AG08396 (cell line): ENCODE measurements at regions not wholly inside any gene's neighbourhood (a gene's known extent, or its start where the extent isn't known, plus 50 kb on each side); places are given as distances from the start of the nearest gene placed in this dataset.

Experiments used
- DNase-seq: peaks from one replicate; pipeline ENCODE4 v3.0.0; 2012; ENCODE audit warnings: low spot score, mixed read lengths

DNA sequence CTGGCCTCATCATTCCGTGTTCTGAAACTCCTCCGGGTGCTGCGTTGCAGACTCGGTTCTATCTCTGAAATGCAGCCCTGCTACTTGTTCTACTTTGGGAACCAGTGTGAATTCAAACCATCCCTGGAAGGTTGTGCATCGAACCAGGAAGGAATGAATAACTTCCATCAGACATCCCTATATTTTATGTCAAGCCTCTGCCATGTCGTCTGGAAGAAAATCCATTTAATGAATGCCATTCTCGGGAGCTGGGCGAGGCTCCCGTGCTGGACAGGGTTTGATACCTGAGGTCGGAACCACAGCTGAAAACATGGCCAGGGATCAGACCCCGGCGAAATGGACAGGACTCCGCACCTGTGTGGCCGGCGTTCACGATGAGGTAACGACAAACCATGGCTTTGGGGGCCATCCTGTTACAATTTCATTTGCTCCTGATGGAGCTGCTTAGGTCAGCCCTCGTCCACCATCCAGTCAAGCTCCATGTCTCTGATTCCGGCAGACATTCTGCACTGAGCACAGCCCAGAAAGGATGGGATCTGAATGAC, 821.6 kb downstream of the GALR1 start:
- DNase-seq, result no peak

DNA sequence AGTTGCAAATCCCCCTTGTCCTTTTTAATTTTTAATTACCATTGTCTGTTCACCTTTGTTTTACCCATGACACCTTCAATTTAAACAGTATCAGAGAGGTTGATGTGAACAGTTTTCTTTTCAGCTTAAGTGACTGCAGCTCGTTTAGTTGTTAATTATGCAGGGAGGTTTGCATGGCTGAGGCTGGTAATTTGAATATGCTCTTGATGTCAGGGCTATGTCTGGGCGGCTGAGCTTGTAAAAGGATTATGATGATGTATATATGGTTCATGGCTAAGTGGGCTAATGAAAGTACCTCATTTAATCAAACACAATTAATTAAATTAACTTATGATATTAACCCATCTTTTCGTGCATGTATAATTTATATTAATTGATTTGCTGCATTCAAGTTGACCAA, 822.1 kb downstream of the GALR1 start:
- no peak for DNase-seq

DNA sequence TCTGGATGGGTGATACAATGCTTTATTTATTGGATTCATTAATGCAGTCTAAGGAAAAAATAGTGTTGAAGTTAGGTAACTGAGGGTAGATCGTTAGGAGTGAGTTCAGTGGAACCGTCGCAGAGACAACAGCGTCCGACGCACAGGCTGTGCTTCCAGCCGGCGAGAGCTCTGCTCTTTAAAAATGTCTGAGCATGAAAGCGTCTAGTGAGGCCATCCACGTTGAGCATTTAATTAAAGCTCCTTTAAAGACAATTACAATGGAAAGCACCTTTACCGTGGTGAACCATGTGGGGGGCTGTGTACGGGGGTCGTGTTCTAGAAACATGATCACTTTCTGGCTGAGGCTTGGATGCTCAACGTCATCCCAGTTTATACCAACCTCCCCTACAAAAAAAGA, 822.7 kb downstream of the GALR1 start:
- DNase-seq, result no peak

DNA sequence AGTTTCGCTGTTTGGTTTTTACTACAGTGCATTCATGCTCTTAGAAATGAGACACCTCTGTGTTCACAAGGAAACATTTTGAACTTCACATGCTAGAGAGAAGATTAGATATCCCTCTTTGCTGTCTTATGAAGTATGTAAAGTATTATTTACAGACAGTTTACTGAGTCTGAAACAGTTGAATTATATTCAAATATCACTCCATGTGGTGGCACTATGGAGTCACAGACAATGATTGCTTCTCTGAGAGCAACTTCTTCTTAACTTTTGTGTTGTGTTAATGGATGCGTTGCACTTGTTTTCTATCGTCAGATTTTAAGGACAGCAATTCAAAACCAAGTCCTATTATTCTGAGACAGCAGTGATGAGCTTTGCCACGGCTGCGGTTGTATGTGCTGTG, 823.6 kb downstream of the GALR1 start:
- no peak for DNase-seq

DNA sequence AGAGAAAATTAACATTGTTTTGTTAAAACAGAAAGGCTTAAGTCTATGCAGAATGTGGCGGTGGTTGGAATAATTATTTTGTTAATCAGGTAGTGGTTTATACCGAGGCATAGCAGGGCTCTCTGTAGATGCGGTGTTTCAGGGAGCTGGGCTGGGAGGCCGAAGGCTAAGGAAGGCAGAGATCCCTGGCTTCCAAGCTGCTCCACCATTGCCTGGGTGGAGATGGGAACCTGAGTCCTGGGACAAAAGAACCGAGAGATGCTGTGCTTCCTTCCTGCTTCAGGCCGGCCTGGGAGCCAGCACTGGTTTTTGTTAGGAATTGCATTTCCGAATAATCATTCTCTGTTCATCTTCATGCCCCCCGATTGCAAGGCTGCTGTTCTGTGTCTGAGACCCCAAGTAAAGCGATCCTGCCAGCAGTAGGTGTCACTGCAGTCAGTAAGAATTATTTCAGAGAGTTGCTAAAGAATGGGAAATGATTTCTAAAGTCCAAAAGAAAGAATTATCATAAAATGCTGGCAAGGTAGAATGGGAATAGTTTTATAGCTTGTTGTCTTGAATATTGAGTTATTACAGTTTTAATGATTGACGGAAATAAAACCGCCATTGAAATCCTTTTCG, 824.9 kb downstream of the GALR1 start:
- no peak for DNase-seq

DNA sequence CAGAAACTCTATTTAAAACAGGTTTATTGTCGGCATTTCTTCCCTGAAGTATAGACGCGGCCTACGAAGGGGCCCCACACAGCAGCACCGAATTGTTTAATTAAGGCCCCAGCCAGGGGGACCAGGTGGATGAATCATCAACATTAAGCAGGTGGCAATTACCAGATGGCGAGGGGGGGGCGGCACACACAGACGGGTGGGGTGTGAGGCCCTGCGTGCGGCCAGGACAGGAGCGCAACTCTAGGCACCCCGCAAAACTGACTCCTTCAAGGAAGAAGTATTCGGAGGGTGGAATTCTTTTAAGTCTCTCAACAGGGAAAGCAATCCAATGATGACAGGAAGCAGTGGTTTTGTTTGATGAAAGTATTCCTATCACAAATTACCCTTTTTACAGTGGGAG, 830.4 kb downstream of the GALR1 start:
- DNase-seq, result no peak

DNA sequence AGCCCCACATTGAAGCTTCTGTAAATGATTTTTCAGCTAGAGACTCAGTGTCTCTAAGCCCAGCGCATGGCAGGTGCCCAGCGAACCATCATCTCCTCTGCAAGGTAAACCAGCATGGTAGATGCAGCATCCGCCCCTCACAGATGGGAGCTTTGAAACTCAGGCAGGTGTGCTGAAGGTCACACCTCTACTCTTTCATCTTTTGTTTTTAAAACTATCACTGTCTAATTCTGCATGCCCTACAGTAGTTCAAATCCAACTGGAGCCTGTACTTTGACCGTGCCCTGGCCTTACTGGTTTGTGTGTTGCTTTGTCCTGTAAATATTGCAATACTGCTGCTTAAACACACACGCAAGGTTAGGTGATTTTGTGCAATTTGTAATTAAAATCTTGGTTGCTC, 831.1 kb downstream of the GALR1 start:
- DNase-seq, result no peak

DNA sequence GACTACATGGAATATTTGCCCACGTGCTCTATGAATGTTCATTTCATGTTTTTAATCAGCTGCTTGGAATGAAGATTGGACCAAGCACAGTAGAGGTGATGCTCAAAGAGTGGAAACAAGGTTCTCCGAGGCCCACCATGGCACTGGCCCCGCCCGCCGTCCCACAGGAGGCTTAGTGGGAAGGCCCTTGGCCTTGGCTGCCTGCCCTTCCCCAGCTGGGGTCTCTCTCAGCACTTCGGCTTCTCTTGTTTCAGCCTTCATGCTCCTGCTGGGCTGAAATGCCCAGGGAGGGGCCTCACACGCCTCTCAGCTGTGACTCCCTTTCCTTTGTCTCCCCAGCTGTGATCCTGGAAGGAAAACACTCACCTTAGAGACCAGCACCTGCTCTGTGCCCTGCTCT, 833.2 kb downstream of the GALR1 start:
- DNase-seq, result no peak

DNA sequence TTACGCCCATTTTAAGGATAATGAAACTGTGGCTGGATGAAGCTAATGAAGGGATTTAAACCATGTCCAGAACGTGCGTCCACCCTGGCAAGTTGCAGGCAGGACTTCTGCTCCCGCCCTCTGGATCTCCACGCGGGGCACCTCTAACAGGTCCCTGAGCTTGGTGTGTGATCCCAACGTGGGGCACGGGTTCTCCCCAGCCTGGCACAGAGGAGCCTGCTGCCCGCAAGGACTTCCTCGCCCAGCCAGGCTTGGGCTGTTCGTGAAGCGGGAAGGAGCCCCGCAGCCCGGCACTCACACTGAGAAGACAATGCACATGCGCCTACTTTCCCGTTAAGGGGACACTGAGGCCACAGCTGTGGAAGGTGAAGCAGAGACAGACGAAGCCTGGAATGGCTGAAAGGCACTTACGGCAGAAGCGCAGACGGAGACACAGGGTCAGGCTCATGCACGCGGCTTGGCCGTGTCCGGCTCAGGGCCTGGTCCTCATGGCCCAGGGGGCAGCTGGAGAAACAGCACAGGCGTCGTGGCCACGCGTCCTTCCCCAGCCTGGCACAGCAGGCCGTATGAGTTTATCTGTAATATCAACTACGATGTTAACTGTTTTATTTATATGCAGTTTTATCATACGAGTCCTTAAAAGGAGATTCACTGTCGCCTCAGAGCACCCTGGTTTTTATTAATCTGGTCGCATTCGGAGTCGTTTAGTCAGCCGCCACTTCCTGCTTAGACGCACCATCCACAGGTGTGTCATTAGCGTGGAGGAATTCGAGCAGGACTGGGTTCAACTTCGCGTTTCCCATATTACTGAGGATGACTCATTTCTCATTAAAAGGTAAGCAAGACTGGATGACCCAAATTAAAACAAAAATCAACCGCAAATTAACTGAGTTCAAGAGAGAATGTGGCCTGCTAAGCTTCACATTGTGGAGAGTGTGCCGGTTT, 835.9 kb downstream of the GALR1 start:
- DNase-seq, result no peak

DNA sequence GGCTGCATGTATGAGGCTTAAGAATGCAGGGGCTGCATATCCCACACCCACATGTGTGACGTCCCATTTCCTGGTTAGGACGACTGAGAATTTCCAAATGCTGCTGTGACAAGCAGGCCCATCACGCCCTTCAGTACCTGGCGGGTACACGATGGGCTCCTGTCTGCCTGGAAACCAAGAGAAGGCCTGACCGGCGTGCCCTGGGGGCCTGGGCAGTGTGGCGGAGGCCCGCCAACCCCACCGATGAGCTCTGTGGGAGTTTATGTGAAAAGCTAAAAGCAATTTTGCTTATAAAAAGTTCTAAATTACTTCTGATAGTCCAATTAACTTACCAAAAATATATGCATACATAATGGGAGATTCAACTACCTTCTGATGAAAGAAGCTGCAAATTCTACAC, 837.3 kb downstream of the GALR1 start:
- no peak for DNase-seq

DNA sequence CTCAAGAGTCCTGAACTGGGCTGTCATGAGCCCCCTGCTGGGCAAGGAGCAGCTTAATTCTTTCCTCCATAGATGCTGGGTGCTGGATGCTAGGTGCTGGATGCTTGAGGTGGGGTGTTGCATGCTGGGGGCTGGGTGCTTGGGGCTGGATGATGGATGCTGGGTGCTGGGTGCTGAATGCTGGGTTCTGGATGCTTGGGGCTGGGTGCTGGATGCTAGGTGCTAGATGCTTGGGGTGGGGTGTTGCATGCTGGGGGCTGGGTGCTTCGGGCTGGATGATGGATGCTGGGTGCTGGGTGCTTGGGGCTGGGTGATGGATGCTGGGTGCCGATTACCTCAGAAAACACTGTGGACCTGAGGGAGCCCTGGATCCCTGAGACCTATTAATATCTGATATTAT, 837.7 kb downstream of the GALR1 start:
- no peak for DNase-seq

DNA sequence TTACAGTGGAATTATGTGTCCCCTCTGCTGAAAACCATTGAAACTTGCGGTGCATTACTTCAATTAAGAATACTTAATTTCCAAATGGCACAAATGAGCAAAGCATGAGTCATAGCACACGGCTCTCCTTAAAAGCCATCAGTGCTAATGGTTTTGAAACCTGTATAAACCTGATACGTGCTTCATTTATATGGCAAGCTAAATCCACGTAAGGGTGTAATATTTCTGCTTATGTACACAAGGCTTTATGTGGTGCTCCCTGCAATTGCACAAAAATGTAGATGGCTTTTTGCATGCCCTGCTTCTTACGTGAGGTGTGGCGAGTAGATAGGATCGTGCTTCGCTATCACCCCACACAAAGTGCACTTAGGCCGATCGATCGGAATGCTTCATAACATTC, 840.9 kb downstream of the GALR1 start:
- no peak for DNase-seq

DNA sequence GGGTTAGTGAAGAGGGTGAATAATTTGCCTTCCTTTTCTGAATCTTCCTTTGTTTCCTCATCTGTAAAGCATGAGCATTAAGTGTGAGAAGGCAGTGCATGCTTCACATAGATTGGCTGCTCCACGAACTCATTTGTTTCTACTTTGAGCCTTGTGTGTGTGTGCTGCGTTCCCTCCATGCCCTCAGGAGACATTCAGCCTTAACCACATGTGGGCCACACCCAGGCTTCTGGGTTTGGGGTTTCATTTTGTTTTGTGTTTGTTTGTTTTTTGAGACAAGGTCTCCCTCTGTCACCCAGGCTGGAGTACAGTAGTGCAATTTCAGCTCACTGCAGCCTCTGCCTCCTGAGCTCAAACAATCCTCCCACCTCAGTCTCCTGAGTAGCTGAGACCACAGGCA, 843.3 kb downstream of the GALR1 start:
- DNase-seq, result no peak

DNA sequence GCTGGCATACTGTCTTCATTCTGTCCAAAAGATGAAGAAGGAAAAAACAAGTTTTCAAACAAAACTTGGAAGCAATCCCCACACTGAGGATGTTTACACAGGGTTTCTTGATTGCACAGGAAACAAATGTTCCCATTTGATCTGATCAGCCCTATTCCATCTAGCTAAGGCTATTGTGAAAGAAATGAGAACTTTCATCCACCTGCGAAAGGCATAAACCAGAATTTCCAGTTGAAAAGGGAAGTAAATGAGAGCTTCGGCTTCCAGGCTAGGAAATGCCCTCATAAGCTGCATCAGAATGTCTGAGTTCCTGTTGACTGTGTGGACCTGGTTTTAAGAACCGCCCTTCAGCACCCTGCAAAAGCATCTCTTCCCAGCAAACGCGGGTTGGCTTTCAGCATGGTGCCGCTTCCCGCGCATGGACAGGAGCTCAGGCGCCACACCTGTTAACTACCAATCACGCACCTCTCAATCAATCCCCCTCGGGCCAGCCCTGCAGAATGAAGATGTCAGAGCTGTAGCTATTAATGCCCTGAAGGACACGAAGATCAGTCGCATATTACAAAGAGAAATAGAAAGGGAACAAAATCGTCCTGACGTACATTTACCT, 850.4 kb downstream of the GALR1 start:
- no peak for DNase-seq

DNA sequence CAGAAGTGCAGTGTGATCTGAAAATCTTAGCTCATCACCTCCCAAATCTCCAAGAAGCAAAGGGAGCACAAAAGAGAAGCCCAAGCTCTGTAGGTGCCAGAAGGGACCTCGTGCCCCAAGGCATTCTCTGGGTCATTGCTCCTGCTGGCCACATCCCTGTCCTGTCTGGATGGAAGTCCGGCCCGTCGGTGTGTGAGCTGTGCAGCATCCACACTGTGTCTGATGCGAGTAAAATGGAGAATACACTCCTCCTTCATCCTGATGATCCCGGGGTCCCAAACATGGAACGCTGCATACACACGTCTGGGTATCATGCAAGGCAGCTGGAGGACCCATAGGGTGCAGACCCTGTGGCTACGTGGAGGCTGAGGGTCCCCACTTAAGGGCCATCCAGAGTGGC, 851.4 kb downstream of the GALR1 start:
- no peak for DNase-seq

DNA sequence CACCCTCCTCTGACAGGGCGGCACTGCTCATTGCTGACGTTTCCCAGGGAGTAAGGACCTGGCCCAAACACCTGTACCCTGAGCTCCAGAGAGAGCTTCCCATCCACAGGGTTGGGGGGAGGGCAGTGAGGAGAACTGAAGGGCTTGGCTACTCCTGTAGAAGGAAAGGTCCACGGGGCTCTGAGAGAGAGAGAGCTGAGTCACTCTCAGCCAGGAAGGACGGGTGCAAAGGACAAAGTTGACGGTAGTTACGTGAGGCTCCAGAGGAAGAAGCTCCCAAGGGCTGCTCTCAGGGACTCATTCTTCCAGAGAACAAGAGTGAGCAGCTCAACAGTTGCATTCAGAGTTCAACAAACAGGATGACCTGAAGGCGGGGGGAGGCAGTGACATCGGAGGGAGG, 852.5 kb downstream of the GALR1 start:
- DNase-seq, result no peak

DNA sequence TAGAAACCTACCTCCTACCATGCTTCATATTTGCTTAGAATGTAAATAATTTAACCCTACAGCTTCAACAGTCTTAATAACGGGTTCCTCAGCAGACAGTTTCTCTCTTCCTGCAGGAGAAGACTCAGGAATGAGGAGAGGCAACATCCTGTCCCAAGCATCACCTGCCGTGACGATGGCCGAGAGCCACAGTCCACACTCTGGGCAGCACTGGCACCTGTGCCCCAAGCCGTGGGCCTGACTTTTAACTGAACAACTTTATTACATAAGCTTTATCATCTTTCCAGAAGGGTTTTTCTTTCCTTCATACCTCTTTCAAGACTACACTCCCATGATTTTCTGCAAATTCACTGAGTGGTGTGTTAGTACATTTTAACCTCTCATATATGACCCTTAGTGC, 856.0 kb downstream of the GALR1 start:
- DNase-seq, result no peak

DNA sequence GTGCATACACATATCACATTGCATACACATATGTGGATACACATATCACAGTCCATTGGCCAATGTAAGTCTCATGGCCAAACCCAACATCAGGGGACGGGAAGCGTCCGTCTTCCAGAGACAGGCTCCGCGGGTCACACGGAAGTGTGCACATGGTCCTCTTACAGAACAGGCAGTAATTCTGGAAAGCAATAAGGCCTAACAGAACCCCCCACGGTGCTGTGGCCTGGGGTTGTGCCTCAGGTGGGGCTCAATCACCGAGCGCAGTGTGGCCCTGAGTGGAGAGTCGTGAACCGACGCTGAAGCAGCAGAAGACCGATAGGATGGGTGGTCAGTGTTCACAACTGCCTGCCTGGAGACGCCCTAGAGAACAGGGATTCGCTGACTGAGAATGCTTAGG, 857.3 kb downstream of the GALR1 start:
- DNase-seq, result no peak

DNA sequence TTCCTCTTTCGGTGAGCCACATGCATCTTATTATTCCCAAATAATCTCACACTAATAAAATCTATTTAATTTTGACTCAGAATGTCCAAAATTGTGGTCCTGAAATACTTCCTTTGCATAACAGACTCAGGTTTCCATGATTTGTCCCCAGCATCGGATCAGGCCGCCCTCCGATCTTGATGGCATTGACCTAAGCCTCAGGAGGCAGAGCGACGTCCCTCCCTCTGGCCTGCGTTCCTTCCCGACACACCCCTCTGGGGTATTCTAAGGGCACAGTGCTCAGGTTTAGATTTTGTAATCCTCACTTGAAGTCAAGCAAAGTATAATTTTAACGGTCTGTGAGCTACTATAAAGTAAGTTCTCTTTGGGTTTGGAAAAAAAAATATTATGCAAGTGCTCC, 857.7 kb downstream of the GALR1 start:
- DNase-seq, result no peak

DNA sequence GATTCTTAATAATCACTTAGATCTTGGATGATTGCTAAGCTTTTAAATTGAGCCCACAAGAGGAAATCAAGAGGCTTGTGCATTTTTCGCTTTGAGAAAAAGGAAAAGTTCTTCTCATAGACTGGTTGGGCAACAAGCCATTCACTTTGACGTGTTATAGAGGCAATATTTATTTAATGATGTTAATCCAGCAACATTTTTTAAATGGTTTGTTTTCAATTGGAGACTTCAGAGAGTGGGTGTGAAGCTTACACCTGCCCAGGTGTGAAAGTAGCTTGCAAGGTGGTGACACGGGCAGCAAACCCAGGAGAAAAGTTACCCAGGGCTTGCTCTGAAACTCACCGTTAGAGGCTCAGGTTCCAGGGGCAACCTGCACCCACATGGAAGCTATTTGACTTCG, 858.9 kb downstream of the GALR1 start:
- no peak for DNase-seq

DNA sequence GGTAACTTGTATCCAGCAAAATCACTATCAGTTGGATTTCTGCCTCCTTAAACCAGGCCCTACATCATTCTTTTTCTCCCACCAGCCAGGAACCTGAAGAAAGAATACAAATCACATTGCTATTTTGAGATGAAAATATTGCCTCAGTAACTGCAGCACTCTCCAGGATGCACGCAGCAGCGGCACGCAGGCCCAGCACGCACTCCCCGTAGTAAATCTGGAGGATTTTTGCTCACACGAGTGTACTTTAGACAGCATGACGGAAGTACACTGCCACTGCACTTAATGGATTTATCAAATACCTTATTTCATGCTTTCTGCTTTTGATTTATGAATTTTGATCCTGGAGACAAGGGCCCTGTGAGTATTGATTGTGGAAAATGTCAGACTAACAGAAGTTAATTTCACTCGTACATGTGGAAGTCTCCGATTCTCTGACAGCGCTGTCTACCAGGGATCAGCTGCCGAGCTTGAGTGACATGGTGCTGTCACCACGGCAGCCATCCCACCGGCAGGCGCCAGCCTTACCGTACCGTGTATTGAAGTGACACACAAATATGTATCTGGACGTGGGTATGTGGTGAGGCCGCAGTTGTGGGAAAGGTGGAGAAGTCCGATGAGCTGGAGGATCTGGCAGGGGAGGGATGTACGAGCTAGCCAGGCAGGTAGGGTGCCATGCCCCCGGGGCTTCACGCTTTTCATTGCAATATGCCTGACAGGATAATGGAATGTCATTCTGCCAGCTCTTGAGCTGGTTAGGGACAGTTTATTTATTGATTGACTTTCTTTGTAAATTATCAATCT, 863.7 kb downstream of the GALR1 start:
- DNase-seq, result no peak

DNA sequence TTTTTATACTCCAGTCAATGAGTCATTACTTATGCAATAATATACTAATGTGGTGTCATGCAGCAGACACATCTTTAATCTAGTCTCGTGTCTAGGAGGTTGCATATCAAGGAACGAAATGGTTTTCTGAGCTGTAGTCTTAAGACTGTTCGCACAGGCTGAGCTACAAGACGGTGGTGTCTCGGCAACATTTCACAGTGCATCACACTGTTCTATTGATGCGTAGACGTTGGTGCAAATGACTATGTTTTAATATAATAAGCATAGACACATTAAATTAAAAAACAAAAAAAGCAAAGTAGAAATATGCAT, 864.2 kb downstream of the GALR1 start:
- DNase-seq, result no peak
